Prostate gland (tissue), 2 donors: ENCODE measurements at regions not wholly inside any gene's neighbourhood (a gene's known extent, or its start where the extent isn't known, plus 50 kb on each side); places are given as distances from the start of the nearest gene placed in this dataset.

Experiments used
- CTCF ChIP-seq, 4 experiments: fragments of 200-600 bp in 2 of 4; fragments of 450-650 bp in 2 of 4; sonication (generic) in 2 of 4; IDR thresholded peaks; 1 replicate in 3 of 4; 2 replicates in 1 of 4; pipeline ENCODE4 v1.5.1; 2016 to 2019; ENCODE audit warnings: antibody characterized with exemption in 4 of 4, mild to moderate bottlenecking in 2 of 4, moderate library complexity in 2 of 4
- POLR2A ChIP-seq: fragments of 450-650 bp; IDR thresholded peaks from one replicate; pipeline ENCODE4 v1.6.1; 2016; ENCODE audit warnings: antibody characterized with exemption, mild to moderate bottlenecking
- POLR2AphosphoS5 ChIP-seq: sonication (generic); formaldehyde crosslinking; IDR thresholded peaks from one replicate; pipeline ENCODE4 v1.6.1; 2017; ENCODE audit warnings: antibody characterized with exemption

DNA sequence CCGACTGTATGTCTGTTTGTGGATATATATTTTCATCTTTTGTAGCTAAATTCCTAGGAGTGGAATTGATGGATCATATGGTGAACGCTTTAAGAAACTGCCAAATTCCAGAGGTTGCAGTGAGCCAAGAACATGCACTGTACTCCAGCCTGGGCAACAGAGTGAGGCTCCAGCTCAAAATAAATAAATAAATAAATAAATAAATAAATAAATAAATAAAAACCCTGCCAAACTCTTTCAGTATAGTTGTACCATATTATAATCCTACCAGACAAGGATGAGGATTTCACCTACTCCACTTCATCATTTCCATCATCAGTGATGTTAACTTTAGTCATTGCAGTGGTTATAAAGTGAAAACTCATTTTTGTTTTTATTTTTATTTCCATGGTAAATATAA lies 325.1 kb upstream of the ANXA10 start:
- no peak for TF ChIP-seq POLR2A
- TF ChIP-seq POLR2AphosphoS5 = no peak
- no peak for TF ChIP-seq CTCF (IDR thresholded peaks at IDR 0.05)
